Neural cell (in vitro differentiated cells): ENCODE measurements at regions not wholly inside any gene's neighbourhood (a gene's known extent, or its start where the extent isn't known, plus 50 kb on each side); places are given as distances from the start of the nearest gene placed in this dataset.

Source experiments
- CTCF ChIP-seq: fragments of 450-650 bp; IDR thresholded peaks from 2 replicates; pipeline ENCODE4 v1.5.1; 2014; ENCODE audit warnings: antibody characterized with exemption, mild to moderate bottlenecking, moderate library complexity; ENCODE audit not compliant: poor library complexity, severe bottlenecking
- EP300 ChIP-seq: fragments of 450-650 bp; conservative IDR thresholded peaks from 2 replicates; pipeline ENCODE4 v1.6.1; 2014; ENCODE audit warnings: antibody characterized with exemption, mild to moderate bottlenecking, moderate library complexity; ENCODE audit not compliant: poor library complexity, severe bottlenecking
- REST ChIP-seq: IDR thresholded peaks from 2 replicates; pipeline ENCODE4 v1.6.1; 2012; ENCODE audit warnings: borderline replicate concordance
- SMC3 ChIP-seq: fragments of 450-650 bp; conservative IDR thresholded peaks from 2 replicates; pipeline ENCODE4 v1.6.1; 2014; ENCODE audit warnings: antibody characterized with exemption, mild to moderate bottlenecking, moderate library complexity; ENCODE audit not compliant: poor library complexity
- TAF1 ChIP-seq: IDR thresholded peaks from 2 replicates; pipeline ENCODE4 v1.6.1; 2012; ENCODE audit warnings: low read depth

GRCh38 chr13:50537029-50537428, 306.5 kb downstream of the DLEU7 start:
- TF ChIP-seq CTCF (no peak), REST (no peak), EP300 (no peak), TAF1 (no peak), SMC3 (no peak)
